Mesothelial cell of epicardium (in vitro differentiated cells): ENCODE measurements at regions not wholly inside any gene's neighbourhood (a gene's known extent, or its start where the extent isn't known, plus 50 kb on each side); places are given as distances from the start of the nearest gene placed in this dataset.

Source experiments
- DNase-seq, 2 experiments: peaks; one replicate each; pipeline ENCODE4 v3.0.0; 2021; ENCODE audit warnings: low spot score in 2 of 2; ENCODE audit not compliant: unreplicated experiment in 2 of 2
- H3K27ac Mint-ChIP-seq: 2 replicates; pipeline ENCODE4 v1.8.0; 2021; ENCODE audit warnings: mixed read lengths
- H3K27me3 Mint-ChIP-seq: 2 replicates; pipeline ENCODE4 v1.8.0; 2021; ENCODE audit warnings: low read depth, mixed read lengths
- H3K36me3 Mint-ChIP-seq: 2 replicates; pipeline ENCODE4 v1.8.0; 2021; ENCODE audit warnings: mixed read lengths
- H3K4me1 Mint-ChIP-seq: 2 replicates; pipeline ENCODE4 v1.8.0; 2021; ENCODE audit warnings: mixed read lengths
- H3K4me3 Mint-ChIP-seq: 2 replicates; pipeline ENCODE4 v1.8.0; 2021; ENCODE audit warnings: mild to moderate bottlenecking, moderate library complexity, mixed read lengths
- H3K9me3 Mint-ChIP-seq: 2 replicates; pipeline ENCODE4 v1.8.0; 2021; ENCODE audit warnings: mixed read lengths
- CTCF ChIP-seq: fragments of 200-600 bp; sonication (generic); IDR thresholded peaks from one replicate; pipeline ENCODE4 v1.5.0; 2021; ENCODE audit warnings: antibody characterized with exemption; ENCODE audit not compliant: unreplicated experiment

GRCh38 chr11:76282172-76282571 is 75.9 kb upstream of the WNT11 start:
- H3K27ac Mint-ChIP-seq = peak overlapping the region; percentile 21
- H3K4me1 Mint-ChIP-seq = peaks cover 14% of the 10 kb centered on the region

GRCh38 chr11:76281558-76281906 is 75.2 kb upstream of the WNT11 start:
- Mint-ChIP-seq H3K27ac (no peak overlapping the region), H3K9me3 (no peaks in the 10 kb centered on the region), H3K4me3 (no peak overlapping the region), H3K36me3 (no peaks in the 10 kb centered on the region), H3K27me3 (no peaks in the 10 kb centered on the region), H3K4me1 (peaks cover 14% of the 10 kb centered on the region)
- TF ChIP-seq CTCF = no peak
- no peak for DNase-seq

More at GRCh38 chr11:76282172-76282571, 75.9 kb upstream of the WNT11 start:
- DNase-seq = no peak
- no peaks in the 10 kb centered on the region for H3K36me3 Mint-ChIP-seq
- no peak overlapping the region for H3K4me3 Mint-ChIP-seq
- H3K9me3 Mint-ChIP-seq = no peaks in the 10 kb centered on the region
- no peaks in the 10 kb centered on the region for H3K27me3 Mint-ChIP-seq
- no peak for TF ChIP-seq CTCF

GRCh38 chr11:76280882-76281557 is 74.7 kb upstream of the WNT11 start:
- H3K4me1 Mint-ChIP-seq = peaks cover 14% of the 10 kb centered on the region
- no peak for TF ChIP-seq CTCF
- H3K4me3 Mint-ChIP-seq = no peak overlapping the region
- no peaks in the 10 kb centered on the region for H3K36me3 Mint-ChIP-seq
- no peaks in the 10 kb centered on the region for H3K27me3 Mint-ChIP-seq
- H3K27ac Mint-ChIP-seq = no peak overlapping the region
- H3K9me3 Mint-ChIP-seq = no peaks in the 10 kb centered on the region
- DNase-seq = no peak

GRCh38 chr11:76280151-76280881 is 74.0 kb upstream of the WNT11 start:
- no peak for DNase-seq
- Mint-ChIP-seq H3K9me3 (no peaks in the 10 kb centered on the region), H3K27ac (no peak overlapping the region), H3K36me3 (no peaks in the 10 kb centered on the region), H3K4me1 (peaks cover 14% of the 10 kb centered on the region), H3K4me3 (no peak overlapping the region), H3K27me3 (no peaks in the 10 kb centered on the region)
- no peak for TF ChIP-seq CTCF

GRCh38 chr11:76279646-76280045 is 73.3 kb upstream of the WNT11 start:
- Mint-ChIP-seq H3K27me3 (no peaks in the 10 kb centered on the region), H3K27ac (no peak overlapping the region), H3K36me3 (no peaks in the 10 kb centered on the region), H3K4me1 (peaks cover 13% of the 10 kb centered on the region), H3K4me3 (no peak overlapping the region), H3K9me3 (peaks cover 6% of the 10 kb centered on the region)
- TF ChIP-seq CTCF = no peak
- no peak for DNase-seq
